ENCODE measurements at regions not wholly inside any gene's neighbourhood (a gene's known extent, or its start where the extent isn't known, plus 50 kb on each side); places are given as distances from the start of the nearest gene placed in this dataset.

GRCh38 chr16:86030116-86030515, 131.2 kb downstream of the IRF8 start:
- FAIRE-seq (no peak), DNase-seq (ENCODE audit: low read depth in 1 of 2, low spot score in 1 of 2) (no peak), ATAC-seq (no peak)
- Histone ChIP-seq H3K27ac (no peak overlapping the region), H3K4me3 (no peak overlapping the region), H3K9me3 (peaks cover 9% of the 10 kb centered on the region), H3K4me1 (no peaks in the 10 kb centered on the region), H3K4me2 (no peak overlapping the region)
- CTCF ChIA-PET = interaction anchor here (0.8 to 8.7 kb wide), 5 partner anchors 13 to 487 kb away, joined by 3 to 68 read pairs (median 10); no protein-coding TSS in a partner anchor
- TF ChIP-seq CHD2 (IDR thresholded peaks at IDR 0.05; ENCODE audit: low read length, partially characterized antibody) (no peak), NFE2L2 (conservative IDR thresholded peaks at IDR 0.05; ENCODE audit: low read length) (no peak), MYC (IDR thresholded peaks at IDR 0.05; ENCODE audit: borderline replicate concordance, low read length) (no peak), NR3C1 (IDR thresholded peaks at IDR 0.05) (no peak), RAD21 (conservative IDR thresholded peaks at IDR 0.05 in 1 of 2, IDR thresholded peaks at IDR 0.05 in 1 of 2) (no peak), EHF (CRISPR knock-in tag; IDR thresholded peaks at IDR 0.05) (no peak), FOSB (CRISPR knock-in tag; IDR thresholded peaks at IDR 0.05) (no peak), RFX5 (IDR thresholded peaks at IDR 0.05) (no peak), PBX3 (IDR thresholded peaks at IDR 0.05) (no peak), MAZ (IDR thresholded peaks at IDR 0.05; ENCODE audit: borderline replicate concordance, low read depth, low read length) (no peak), POLR2AphosphoS2 (conservative IDR thresholded peaks at IDR 0.05; ENCODE audit: low read length) (no peak)
- 45% methylated on average over 10 of the region's 10 CpGs for WGBS (ENCODE audit: missing lambda C conversion rate)
- POLR2A ChIA-PET = no interaction called here

- Histone ChIP-seq H3K9me3 (peaks cover 6% of the 10 kb centered on the region; the same call in 2 of the 3 replicates), H3K4me1 (no peaks in the 10 kb centered on the region), H3K4me2 (no peak overlapping the region), H3K4me3 (no peak overlapping the region), H3K27ac (no peak overlapping the region)
- ChIA-PET CTCF (interaction anchor here (0.8 to 8.7 kb wide), 5 partner anchors 9 to 212 kb away, joined by 3 to 68 read pairs (median 4); no protein-coding TSS in a partner anchor), POLR2A (no interaction called here)
- no peak for TF ChIP-seq FOSL2 (IDR thresholded peaks at IDR 0.05)
- no peak for TF ChIP-seq FOSL2 (CRISPR knock-in tag; IDR thresholded peaks at IDR 0.05)
- TF ChIP-seq KDM1A (IDR thresholded peaks at IDR 0.05; ENCODE audit: low read depth) = no peak
- TF ChIP-seq PBX3 (IDR thresholded peaks at IDR 0.05) = no peak
- no peak for TF ChIP-seq HEYL (CRISPR knock-in tag; IDR thresholded peaks at IDR 0.05)
- TF ChIP-seq SMC3 (IDR thresholded peaks at IDR 0.05) = no peak
- no peak for TF ChIP-seq TP53 (CRISPR knock-in tag; IDR thresholded peaks at IDR 0.05)
- no peak for ATAC-seq
- FAIRE-seq = no peak
- DNase-seq (ENCODE audit: low read depth in 1 of 2, low spot score in 1 of 2) = no peak
- WGBS (ENCODE audit: missing lambda C conversion rate) = 48% methylated on average over 5 of the region's 5 CpGs
Observed at GRCh38 chr16:86031141-86031678, 132.2 kb downstream of the IRF8 start.

- H3K27ac ChIP-seq = no peak overlapping the region
- H3K4me1 ChIP-seq = no peaks in the 10 kb centered on the region
- TF ChIP-seq PHF8 (IDR thresholded peaks at IDR 0.05; ENCODE audit: borderline replicate concordance, low read depth) = no peak
- TF ChIP-seq E2F6 (IDR thresholded peaks at IDR 0.05; ENCODE audit: borderline replicate concordance, low read depth) = no peak
- no peak overlapping the region for H3K4me2 ChIP-seq
- peaks cover 2% of the 10 kb centered on the region; the same call in 2 of the 3 replicates for H3K9me3 ChIP-seq
- CTCF ChIA-PET = interaction anchor here (1.1 to 8.7 kb wide), 3 partner anchors 11 to 212 kb away, joined by 3 to 68 read pairs (median 5); no protein-coding TSS in a partner anchor
- POLR2A ChIA-PET = no interaction called here
- 40% methylated on average over 16 of the region's 19 CpGs for WGBS (ENCODE audit: missing lambda C conversion rate)
- DNase-seq (ENCODE audit: low read depth in 1 of 2, low spot score in 1 of 2) = no peak
- no peak for FAIRE-seq
- peak in 1 of 2 experiments; percentile 37; a peak in 3 of 6 replicates for ATAC-seq
- no peak overlapping the region for H3K4me3 ChIP-seq
Observed at GRCh38 chr16:86033016-86033474, 134.1 kb downstream of the IRF8 start.

All from A549 (cell line).